ENCODE measurements at regions not wholly inside any gene's neighbourhood (a gene's known extent, or its start where the extent isn't known, plus 50 kb on each side); places are given as distances from the start of the nearest gene placed in this dataset.

DNA sequence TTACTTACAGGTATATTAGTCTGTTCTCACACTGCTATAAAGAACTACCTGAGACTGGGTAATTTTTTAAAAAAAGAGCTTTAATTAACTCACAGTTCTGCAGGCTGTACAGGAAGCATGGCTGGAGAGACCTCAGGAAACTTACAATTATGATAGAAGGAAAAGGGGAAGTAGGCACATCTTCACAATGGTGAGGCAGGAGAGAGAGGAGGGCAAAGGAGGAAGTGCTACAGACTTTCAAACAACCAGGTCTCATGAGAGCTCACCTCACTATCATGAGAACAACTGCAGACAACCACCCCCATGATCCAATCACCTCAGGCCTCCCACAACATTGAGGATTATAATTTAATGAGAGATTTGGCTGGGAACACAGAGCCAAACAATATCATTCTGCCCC lies 511.7 kb downstream of the SLITRK6 start:
- TF ChIP-seq, protein P1, sequence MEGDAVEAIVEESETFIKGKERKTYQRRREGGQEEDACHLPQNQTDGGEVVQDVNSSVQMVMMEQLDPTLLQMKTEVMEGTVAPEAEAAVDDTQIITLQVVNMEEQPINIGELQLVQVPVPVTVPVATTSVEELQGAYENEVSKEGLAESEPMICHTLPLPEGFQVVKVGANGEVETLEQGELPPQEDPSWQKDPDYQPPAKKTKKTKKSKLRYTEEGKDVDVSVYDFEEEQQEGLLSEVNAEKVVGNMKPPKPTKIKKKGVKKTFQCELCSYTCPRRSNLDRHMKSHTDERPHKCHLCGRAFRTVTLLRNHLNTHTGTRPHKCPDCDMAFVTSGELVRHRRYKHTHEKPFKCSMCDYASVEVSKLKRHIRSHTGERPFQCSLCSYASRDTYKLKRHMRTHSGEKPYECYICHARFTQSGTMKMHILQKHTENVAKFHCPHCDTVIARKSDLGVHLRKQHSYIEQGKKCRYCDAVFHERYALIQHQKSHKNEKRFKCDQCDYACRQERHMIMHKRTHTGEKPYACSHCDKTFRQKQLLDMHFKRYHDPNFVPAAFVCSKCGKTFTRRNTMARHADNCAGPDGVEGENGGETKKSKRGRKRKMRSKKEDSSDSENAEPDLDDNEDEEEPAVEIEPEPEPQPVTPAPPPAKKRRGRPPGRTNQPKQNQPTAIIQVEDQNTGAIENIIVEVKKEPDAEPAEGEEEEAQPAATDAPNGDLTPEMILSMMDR (IDR thresholded peaks at IDR 0.05) = no peak
- TF ChIP-seq POLR2A (IDR thresholded peaks at IDR 0.05) (no peak), EP300 (IDR thresholded peaks at IDR 0.05; ENCODE audit: low read depth) (no peak), POLR2AphosphoS5 (IDR thresholded peaks at IDR 0.05) (no peak)
- in situ Hi-C loops (cut with MboI; ENCODE audit: low pct_ligation_motif_present in 1 of 4, low pct_unique_long_range_greater_than_20kb in 1 of 4, low sequenced_read_pairs in 3 of 4) (no loop called here), intact Hi-C loops (cut with DNase I; ENCODE audit: low total_unique reads) (no loop called here)
- DNase-seq = no peak
- no peaks in the 10 kb centered on the region for H3K27me3 ChIP-seq
- no peak overlapping the region for H3K4me3 ChIP-seq
- H3K4me1 ChIP-seq = no peaks in the 10 kb centered on the region
- H3K27ac ChIP-seq = no peak overlapping the region
- no peaks in the 10 kb centered on the region for H3K9me3 ChIP-seq
- H3K36me3 ChIP-seq = no peaks in the 10 kb centered on the region

DNA sequence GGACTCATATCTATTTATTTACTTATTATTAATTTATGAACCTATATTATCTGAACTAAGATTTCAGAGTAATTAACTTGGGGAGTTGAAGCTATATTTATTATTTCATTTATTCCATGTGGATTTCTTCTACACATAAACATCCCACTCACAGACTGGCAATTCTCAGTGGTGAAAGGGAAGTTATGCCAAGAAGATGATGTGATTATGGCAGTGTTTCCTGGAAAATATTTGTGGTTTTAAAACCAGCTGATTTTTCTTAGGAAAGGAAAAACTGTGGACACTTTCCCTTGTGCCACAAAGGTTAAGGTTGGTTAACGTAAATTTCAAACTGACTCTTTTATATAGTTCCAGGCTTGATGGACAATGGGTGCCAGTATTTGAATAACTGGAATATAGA lies 513.1 kb downstream of the SLITRK6 start:
- no peak overlapping the region for H3K27ac ChIP-seq
- in situ Hi-C loops (cut with MboI; ENCODE audit: low pct_ligation_motif_present in 1 of 4, low pct_unique_long_range_greater_than_20kb in 1 of 4, low sequenced_read_pairs in 3 of 4) (no loop called here), intact Hi-C loops (cut with DNase I; ENCODE audit: low total_unique reads) (no loop called here)
- H3K4me1 ChIP-seq = no peaks in the 10 kb centered on the region
- H3K9me3 ChIP-seq = no peaks in the 10 kb centered on the region
- 75 to 83% methylated on average over 1 of the region's 1 CpG for WGBS, 2 donors (ENCODE audit: low coverage in 1 of 2)
- no peaks in the 10 kb centered on the region for H3K36me3 ChIP-seq
- TF ChIP-seq EP300 (IDR thresholded peaks at IDR 0.05; ENCODE audit: low read depth) (no peak), POLR2A (IDR thresholded peaks at IDR 0.05) (no peak), POLR2AphosphoS5 (IDR thresholded peaks at IDR 0.05) (no peak)
- TF ChIP-seq, protein P1 (IDR thresholded peaks at IDR 0.05) = no peak
- H3K4me3 ChIP-seq = no peak overlapping the region
- H3K27me3 ChIP-seq = no peaks in the 10 kb centered on the region
- DNase-seq = no peak

DNA sequence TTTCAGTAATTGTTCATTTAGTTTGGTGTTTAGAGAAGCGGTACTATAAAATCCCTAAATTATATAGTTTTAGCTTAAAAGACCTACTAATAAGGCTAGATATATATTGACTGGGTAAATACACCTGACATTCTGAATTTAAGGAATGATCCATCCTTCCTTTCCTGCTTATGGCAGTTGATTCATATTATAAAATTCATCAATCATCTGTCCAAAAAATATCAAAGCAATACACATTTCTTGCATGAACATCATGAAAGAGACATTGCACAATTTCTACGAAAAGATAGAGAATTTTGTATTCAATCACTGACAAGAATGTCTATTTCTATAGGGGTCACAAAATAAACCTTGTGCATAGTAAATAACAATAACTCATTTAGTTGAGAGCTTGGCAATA lies 514.9 kb downstream of the SLITRK6 start:
- no peaks in the 10 kb centered on the region for H3K27me3 ChIP-seq
- TF ChIP-seq POLR2A (IDR thresholded peaks at IDR 0.05) (no peak), EP300 (IDR thresholded peaks at IDR 0.05; ENCODE audit: low read depth) (no peak), POLR2AphosphoS5 (IDR thresholded peaks at IDR 0.05) (no peak)
- TF ChIP-seq, protein P1 (IDR thresholded peaks at IDR 0.05) = no peak
- no peaks in the 10 kb centered on the region for H3K36me3 ChIP-seq
- H3K4me3 ChIP-seq = no peak overlapping the region
- intact Hi-C loops (cut with DNase I; ENCODE audit: low total_unique reads) = no loop called here
- no peak overlapping the region for H3K27ac ChIP-seq
- in situ Hi-C loops (cut with MboI; ENCODE audit: low pct_ligation_motif_present in 1 of 4, low pct_unique_long_range_greater_than_20kb in 1 of 4, low sequenced_read_pairs in 3 of 4) = no loop called here
- no peak for DNase-seq
- WGBS, 2 donors (ENCODE audit: low coverage in 1 of 2) = 84 to 87% methylated on average over 2 of the region's 2 CpGs
- H3K9me3 ChIP-seq = no peaks in the 10 kb centered on the region
- no peaks in the 10 kb centered on the region for H3K4me1 ChIP-seq

DNA sequence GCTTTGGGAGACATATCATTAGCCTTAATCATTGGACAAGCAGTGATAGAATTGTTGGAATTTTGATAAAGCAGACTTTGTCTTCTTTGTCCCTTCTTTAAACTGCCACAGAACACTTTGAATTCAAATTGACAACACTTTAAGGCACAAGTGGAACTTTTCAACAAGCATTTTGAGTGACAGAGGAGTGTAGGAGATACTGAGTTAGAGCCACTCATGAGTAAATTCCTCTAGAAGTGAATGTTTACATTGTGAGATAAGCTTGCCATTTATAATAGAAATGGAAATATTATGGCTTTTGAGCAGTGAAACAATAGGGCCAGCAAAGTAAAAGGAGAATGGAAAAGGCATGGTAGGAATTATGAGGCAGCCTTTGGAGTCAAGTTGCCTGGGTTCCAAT lies 515.8 kb downstream of the SLITRK6 start:
- no peaks in the 10 kb centered on the region for H3K36me3 ChIP-seq
- in situ Hi-C loops (cut with MboI; ENCODE audit: low pct_ligation_motif_present in 1 of 4, low pct_unique_long_range_greater_than_20kb in 1 of 4, low sequenced_read_pairs in 3 of 4) (no loop called here), intact Hi-C loops (cut with DNase I; ENCODE audit: low total_unique reads) (no loop called here)
- no peak overlapping the region for H3K4me3 ChIP-seq
- no peak overlapping the region for H3K27ac ChIP-seq
- DNase-seq = no peak
- TF ChIP-seq EP300 (IDR thresholded peaks at IDR 0.05; ENCODE audit: low read depth) (no peak), POLR2A (IDR thresholded peaks at IDR 0.05) (no peak), POLR2AphosphoS5 (IDR thresholded peaks at IDR 0.05) (no peak)
- TF ChIP-seq, protein P1 (IDR thresholded peaks at IDR 0.05) = no peak
- H3K27me3 ChIP-seq = no peaks in the 10 kb centered on the region
- no peaks in the 10 kb centered on the region for H3K9me3 ChIP-seq
- H3K4me1 ChIP-seq = no peaks in the 10 kb centered on the region
